OCI-LY7 (cell line): ENCODE measurements at regions not wholly inside any gene's neighbourhood (a gene's known extent, or its start where the extent isn't known, plus 50 kb on each side); places are given as distances from the start of the nearest gene placed in this dataset.

ENCODE experiments used
- BruUV-seq: library from RNA; stranded (reverse); fragments of 400-500 nt; replicated peaks from 2 replicates; lab custom pipeline; 2021; lab: Mats Ljungman, UMichigan
- CTCF ChIA-PET: fragments of 300-600 bp; sonication (Branson Sonifier 250); formaldehyde crosslinking; loops from one replicate; lab custom pipeline; 2022; ENCODE audit warnings: antibody characterized with exemption; ENCODE audit not compliant: unreplicated experiment; lab: Charles Lee
- POLR2A ChIA-PET: fragments of 300-600 bp; sonication (Branson Sonifier 250); formaldehyde crosslinking; loops from one replicate; lab custom pipeline; 2022; ENCODE audit warnings: antibody characterized with exemption; lab: Charles Lee
- DNase-seq: peaks from one replicate; pipeline ENCODE4 v3.0.0-alpha.2; 2015; ENCODE audit warnings: low spot score
- H2AFZ ChIP-seq: fragments of 200-600 bp; sonication (generic), shearing (Covaris generic); 2 replicates; pipeline ENCODE4 v1.6.1; 2014; ENCODE audit warnings: mild to moderate bottlenecking, antibody characterized with exemption, low read length, moderate library complexity
- H3K27ac ChIP-seq: fragments of 200-600 bp; sonication (generic); 2 replicates; pipeline ENCODE4 v1.5.1; 2014; ENCODE audit warnings: mixed run types, low read depth, mild to moderate bottlenecking, moderate library complexity, low read length, inconsistent platforms; ENCODE audit not compliant: poor library complexity, severe bottlenecking
- H3K36me3 ChIP-seq: fragments of 200-600 bp; sonication (generic); 2 replicates; pipeline ENCODE4 v1.6.1; 2014; ENCODE audit warnings: mild to moderate bottlenecking, antibody characterized with exemption, low read length, moderate library complexity, mixed read lengths; ENCODE audit not compliant: insufficient read depth
- H3K4me1 ChIP-seq: fragments of 200-600 bp; sonication (generic); 2 replicates; pipeline ENCODE4 v1.5.1; 2014; ENCODE audit warnings: mild to moderate bottlenecking, low read length; ENCODE audit not compliant: insufficient read depth, poor library complexity, severe bottlenecking
- H3K4me2 ChIP-seq: fragments of 200-600 bp; sonication (generic); 2 replicates; pipeline ENCODE4 v1.6.1; 2014; ENCODE audit warnings: mild to moderate bottlenecking, low read length
- H3K4me3 ChIP-seq: fragments of 200-600 bp; sonication (generic); 2 replicates; pipeline ENCODE4 v1.5.1; 2014; ENCODE audit warnings: mild to moderate bottlenecking, low read depth, low read length; ENCODE audit not compliant: poor library complexity, severe bottlenecking
- H3K79me2 ChIP-seq: fragments of 200-600 bp; sonication (generic); 2 replicates; pipeline ENCODE4 v1.6.1; 2016; ENCODE audit warnings: low read depth, mild to moderate bottlenecking, low read length, moderate library complexity, mixed read lengths; ENCODE audit not compliant: insufficient read depth
- H3K9me2 ChIP-seq: fragments of 200-600 bp; sonication (generic); 2 replicates; pipeline ENCODE4 v1.6.1; 2016; ENCODE audit warnings: mild to moderate bottlenecking, low read length, mixed read lengths; ENCODE audit not compliant: insufficient read depth
- H3K9me3 ChIP-seq: fragments of 200-600 bp; sonication (generic); 2 replicates; pipeline ENCODE4 v1.6.1; 2014; ENCODE audit warnings: mild to moderate bottlenecking, mixed run types, low read length, mixed read lengths
- H4K20me1 ChIP-seq: fragments of 200-600 bp; sonication (generic); 2 replicates; pipeline ENCODE4 v1.6.1; 2014; ENCODE audit warnings: mild to moderate bottlenecking, antibody characterized with exemption, low read length, moderate library complexity, mixed read lengths; ENCODE audit not compliant: insufficient read depth
- EZH2phosphoT487 ChIP-seq: fragments of 200-600 bp; sonication (generic); IDR thresholded peaks from 2 replicates; pipeline ENCODE4 v1.6.1; 2018; ENCODE audit warnings: low read depth, borderline replicate concordance, mild to moderate bottlenecking, mixed run types, antibody characterized with exemption, low read length, moderate library complexity, mixed read lengths
- intact Hi-C: fragments of 100-400 bp; cut with micrococcal nuclease; formaldehyde crosslinking; loops from one replicate; pipeline ENCODE4 v1.10.0; 2022; ENCODE audit not compliant: unreplicated experiment
- TF ChIP-seq, protein P1 (sequence below): fragments of 200-600 bp; sonication (generic); conservative IDR thresholded peaks from 2 replicates; pipeline ENCODE4 v1.5.1; 2014; ENCODE audit warnings: mild to moderate bottlenecking, antibody characterized with exemption, low read length, moderate library complexity, mixed read lengths

DNA sequence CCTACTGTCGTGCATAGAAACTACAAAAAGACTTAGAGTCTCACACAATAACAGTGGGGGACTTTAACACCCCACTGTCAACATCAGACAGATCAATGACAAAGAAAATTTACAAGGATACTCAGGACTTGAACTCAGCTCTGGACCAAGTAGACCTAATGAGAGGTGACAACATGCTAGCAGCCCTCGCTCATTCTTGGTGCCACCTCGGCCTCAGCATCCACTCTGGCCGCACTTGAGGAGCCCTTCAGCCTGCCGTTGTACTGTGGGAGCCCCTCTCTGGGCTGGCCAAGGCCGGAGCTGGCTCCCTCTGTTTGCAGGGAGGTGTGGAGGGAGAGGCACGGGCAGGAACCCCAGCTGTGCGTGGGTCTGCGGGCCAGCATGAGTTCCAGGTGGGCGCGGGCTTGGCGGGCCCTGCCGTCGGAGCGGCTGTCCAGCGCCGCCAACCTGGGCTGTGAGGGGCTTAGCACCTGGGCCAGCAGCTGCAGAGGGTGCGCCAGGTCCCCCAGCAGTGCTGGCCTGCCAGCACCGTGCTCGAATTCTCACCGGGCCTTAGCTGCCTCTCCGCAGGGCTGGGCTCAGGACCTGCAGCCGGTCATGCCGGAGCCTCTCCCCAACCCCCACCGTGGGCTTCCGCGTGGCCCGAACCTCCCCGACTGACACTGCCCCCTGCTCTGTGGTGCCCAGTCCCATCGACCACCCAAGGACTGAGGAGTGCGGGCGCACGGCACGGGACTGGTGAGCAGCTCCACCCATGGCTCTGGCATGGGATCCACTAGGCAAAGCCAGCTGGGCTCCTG lies 205.6 kb downstream of the FRK start:
- no peaks in the 10 kb centered on the region for H4K20me1 ChIP-seq
- no peaks in the 10 kb centered on the region for H3K79me2 ChIP-seq
- H3K9me3 ChIP-seq: no peaks in the 10 kb centered on the region
- no TSS peak for BruUV-seq
- ChIA-PET POLR2A (no interaction called here), CTCF (no interaction called here)
- H2AFZ ChIP-seq: no peak overlapping the region
- intact Hi-C loops: no loop called here
- no peaks in the 10 kb centered on the region for H3K36me3 ChIP-seq
- no peaks in the 10 kb centered on the region for H3K4me1 ChIP-seq
- H3K27ac ChIP-seq: no peak overlapping the region
- H3K9me2 ChIP-seq: no peaks in the 10 kb centered on the region
- TF ChIP-seq, protein P1, sequence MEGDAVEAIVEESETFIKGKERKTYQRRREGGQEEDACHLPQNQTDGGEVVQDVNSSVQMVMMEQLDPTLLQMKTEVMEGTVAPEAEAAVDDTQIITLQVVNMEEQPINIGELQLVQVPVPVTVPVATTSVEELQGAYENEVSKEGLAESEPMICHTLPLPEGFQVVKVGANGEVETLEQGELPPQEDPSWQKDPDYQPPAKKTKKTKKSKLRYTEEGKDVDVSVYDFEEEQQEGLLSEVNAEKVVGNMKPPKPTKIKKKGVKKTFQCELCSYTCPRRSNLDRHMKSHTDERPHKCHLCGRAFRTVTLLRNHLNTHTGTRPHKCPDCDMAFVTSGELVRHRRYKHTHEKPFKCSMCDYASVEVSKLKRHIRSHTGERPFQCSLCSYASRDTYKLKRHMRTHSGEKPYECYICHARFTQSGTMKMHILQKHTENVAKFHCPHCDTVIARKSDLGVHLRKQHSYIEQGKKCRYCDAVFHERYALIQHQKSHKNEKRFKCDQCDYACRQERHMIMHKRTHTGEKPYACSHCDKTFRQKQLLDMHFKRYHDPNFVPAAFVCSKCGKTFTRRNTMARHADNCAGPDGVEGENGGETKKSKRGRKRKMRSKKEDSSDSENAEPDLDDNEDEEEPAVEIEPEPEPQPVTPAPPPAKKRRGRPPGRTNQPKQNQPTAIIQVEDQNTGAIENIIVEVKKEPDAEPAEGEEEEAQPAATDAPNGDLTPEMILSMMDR: no peak
- no peak for TF ChIP-seq EZH2phosphoT487
- no peak for DNase-seq
- H3K4me3 ChIP-seq: no peak overlapping the region
- no peak overlapping the region for H3K4me2 ChIP-seq

DNA sequence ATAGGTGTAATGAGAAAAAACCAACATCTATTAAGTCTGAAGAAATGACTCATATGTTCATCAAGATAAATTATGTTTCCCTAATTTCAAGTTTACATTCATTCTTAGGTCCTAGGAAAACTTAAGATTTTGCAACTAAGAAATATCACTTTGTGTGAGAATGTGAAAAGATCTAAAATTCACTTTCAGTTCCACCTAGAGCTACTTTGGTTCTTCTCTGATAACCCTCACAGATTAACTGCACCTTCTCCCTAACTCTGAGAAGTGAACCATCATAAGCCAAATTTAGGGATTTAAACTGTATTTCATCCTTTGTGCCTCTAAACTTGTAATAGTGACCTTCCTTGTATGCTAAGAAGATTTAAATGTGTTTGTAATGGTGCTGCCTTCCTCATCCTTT lies 213.0 kb downstream of the FRK start:
- H3K27ac ChIP-seq: no peak overlapping the region
- no peaks in the 10 kb centered on the region for H3K9me2 ChIP-seq
- no peak for DNase-seq
- ChIA-PET CTCF (no interaction called here), POLR2A (no interaction called here)
- H3K4me1 ChIP-seq: no peaks in the 10 kb centered on the region
- H4K20me1 ChIP-seq: no peaks in the 10 kb centered on the region
- no peak overlapping the region for H3K4me3 ChIP-seq
- H3K36me3 ChIP-seq: no peaks in the 10 kb centered on the region
- H3K4me2 ChIP-seq: no peak overlapping the region
- H2AFZ ChIP-seq: no peak overlapping the region
- no TSS peak for BruUV-seq
- TF ChIP-seq, protein P1: no peak
- TF ChIP-seq EZH2phosphoT487: no peak
- H3K79me2 ChIP-seq: no peaks in the 10 kb centered on the region
- intact Hi-C loops: no loop called here
- no peaks in the 10 kb centered on the region for H3K9me3 ChIP-seq

DNA sequence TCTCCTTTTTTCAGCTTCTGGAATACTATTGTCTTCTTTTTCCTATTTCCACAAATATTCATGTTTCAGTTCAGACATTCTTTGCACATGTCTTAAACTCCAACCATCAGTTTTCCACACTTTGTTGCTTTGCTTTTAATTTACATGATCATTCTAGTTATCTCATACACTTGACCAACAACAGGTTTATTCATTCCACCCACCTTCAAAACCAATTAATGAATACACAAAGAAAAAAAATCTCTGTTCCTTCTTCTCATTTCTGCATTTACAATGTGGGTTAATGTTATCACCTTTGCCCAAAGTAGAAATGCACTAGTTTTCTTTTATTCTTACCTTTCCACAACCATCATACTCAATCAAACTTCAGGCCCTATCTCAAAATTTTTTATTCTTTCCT lies 216.7 kb downstream of the FRK start:
- no peaks in the 10 kb centered on the region for H3K36me3 ChIP-seq
- ChIA-PET POLR2A (interaction anchor here (1.0 kb wide), 1 partner anchor 12 kb away, joined by 3 read pairs; no protein-coding TSS in a partner anchor), CTCF (no interaction called here)
- no peak overlapping the region for H3K4me2 ChIP-seq
- DNase-seq: no peak
- no peak overlapping the region for H3K27ac ChIP-seq
- no TSS peak for BruUV-seq
- H3K9me2 ChIP-seq: no peaks in the 10 kb centered on the region
- no peak overlapping the region for H2AFZ ChIP-seq
- H3K4me3 ChIP-seq: no peak overlapping the region
- H3K9me3 ChIP-seq: no peaks in the 10 kb centered on the region
- TF ChIP-seq EZH2phosphoT487: no peak
- no peaks in the 10 kb centered on the region for H3K4me1 ChIP-seq
- intact Hi-C loops: no loop called here
- H4K20me1 ChIP-seq: no peaks in the 10 kb centered on the region
- H3K79me2 ChIP-seq: no peaks in the 10 kb centered on the region
